H9 (cell line): ENCODE measurements at regions not wholly inside any gene's neighbourhood (a gene's known extent, or its start where the extent isn't known, plus 50 kb on each side); places are given as distances from the start of the nearest gene placed in this dataset.

ENCODE experiments used
- DNase-seq: peaks from one replicate; pipeline ENCODE4 v3.0.0-alpha.2; 2017
- H2AFZ ChIP-seq: one replicate; pipeline ENCODE4 v1.6.1; 2013; ENCODE audit warnings: mild to moderate bottlenecking, low read length, control low read depth, moderate library complexity
- H2AK5ac ChIP-seq: 2 replicates; pipeline ENCODE4 v1.6.1; 2013; ENCODE audit warnings: low read length, control low read depth, mixed read lengths; ENCODE audit not compliant: insufficient read length
- H2BK120ac ChIP-seq: one replicate; pipeline ENCODE4 v1.6.1; 2013; ENCODE audit warnings: low read depth, mild to moderate bottlenecking, low read length, control low read depth, inconsistent platforms; ENCODE audit not compliant: poor library complexity, severe bottlenecking
- H2BK12ac ChIP-seq: 2 replicates; pipeline ENCODE4 v1.6.1; 2013; ENCODE audit warnings: low read length, control low read depth, mixed read lengths, low read depth; ENCODE audit not compliant: insufficient read length
- H2BK15ac ChIP-seq: 2 replicates; pipeline ENCODE4 v1.6.1; 2013; ENCODE audit warnings: low read depth, low read length, control low read depth
- H2BK20ac ChIP-seq: one replicate; pipeline ENCODE4 v1.6.1; 2013; ENCODE audit warnings: low read depth, mild to moderate bottlenecking, low read length, control low read depth, inconsistent platforms; ENCODE audit not compliant: poor library complexity, severe bottlenecking
- H2BK5ac ChIP-seq: 2 replicates; pipeline ENCODE4 v1.6.1; 2013; ENCODE audit warnings: low read length, control low read depth, mixed read lengths; ENCODE audit not compliant: insufficient read length
- H3K14ac ChIP-seq: 2 replicates; pipeline ENCODE4 v1.6.1; 2013; ENCODE audit warnings: low read length, control low read depth; ENCODE audit not compliant: insufficient read depth
- H3K18ac ChIP-seq: 2 replicates; pipeline ENCODE4 v1.6.1; 2013; ENCODE audit warnings: low read depth, mild to moderate bottlenecking, mixed read lengths, low read length, control low read depth; ENCODE audit not compliant: insufficient read length
- H3K23ac ChIP-seq: 2 replicates; pipeline ENCODE4 v1.6.1; 2013; ENCODE audit warnings: low read length, control low read depth, mixed read lengths, low read depth; ENCODE audit not compliant: insufficient read length
- H3K23me2 ChIP-seq: 2 replicates; pipeline ENCODE4 v1.6.1; 2013; ENCODE audit warnings: low read depth, mild to moderate bottlenecking, mixed read lengths, low read length, control low read depth; ENCODE audit not compliant: insufficient read length, poor library complexity, severe bottlenecking
- H3K27ac ChIP-seq: 2 replicates; pipeline ENCODE4 v1.5.1; 2013; ENCODE audit warnings: low read length, control low read depth, mixed read lengths, low read depth; ENCODE audit not compliant: insufficient read length
- H3K27me3 ChIP-seq: 2 replicates; pipeline ENCODE4 v1.6.1; 2013; ENCODE audit warnings: low read length, control low read depth, inconsistent platforms; ENCODE audit not compliant: insufficient read depth
- H3K4ac ChIP-seq: 2 replicates; pipeline ENCODE4 v1.6.1; 2013; ENCODE audit warnings: low read depth, mild to moderate bottlenecking, control low read depth, inconsistent platforms, low read length, moderate library complexity
- H3K4me1 ChIP-seq: 2 replicates; pipeline ENCODE4 v1.6.1; 2013; ENCODE audit warnings: low read length, control low read depth, inconsistent platforms; ENCODE audit not compliant: insufficient read depth
- H3K4me2 ChIP-seq: 2 replicates; pipeline ENCODE4 v1.6.1; 2013; ENCODE audit warnings: low read length, control low read depth, mixed read lengths; ENCODE audit not compliant: insufficient read length, insufficient read depth
- H3K56ac ChIP-seq: 2 replicates; pipeline ENCODE4 v1.6.1; 2013; ENCODE audit warnings: low read depth, mild to moderate bottlenecking, mixed read lengths, low read length, control low read depth; ENCODE audit not compliant: insufficient read length
- H3K79me1 ChIP-seq: 2 replicates; pipeline ENCODE4 v1.6.1; 2013; ENCODE audit warnings: low read depth, mild to moderate bottlenecking, moderate library complexity, low read length, control low read depth, inconsistent platforms; ENCODE audit not compliant: insufficient read depth, poor library complexity, severe bottlenecking
- H3K79me2 ChIP-seq: 2 replicates; pipeline ENCODE4 v1.6.1; 2013; ENCODE audit warnings: low read length, control low read depth, inconsistent platforms; ENCODE audit not compliant: insufficient read depth
- H3K9ac ChIP-seq: 2 replicates; pipeline ENCODE4 v1.6.1; 2013; ENCODE audit warnings: low read length, control low read depth, mixed read lengths; ENCODE audit not compliant: insufficient read length; ENCODE audit errors: extremely low read depth
- H3K9me3 ChIP-seq: one replicate; pipeline ENCODE4 v1.6.1; 2013; ENCODE audit warnings: low read depth, low read length, inconsistent platforms; ENCODE audit not compliant: control insufficient read depth
- H3T11ph ChIP-seq: one replicate; pipeline ENCODE4 v1.6.1; 2013; ENCODE audit warnings: mild to moderate bottlenecking, low read length, control low read depth, inconsistent platforms
- H4K20me1 ChIP-seq: one replicate; pipeline ENCODE4 v1.6.1; 2013; ENCODE audit not compliant: control insufficient read depth, insufficient read length, insufficient read depth
- H4K5ac ChIP-seq: 2 replicates; pipeline ENCODE4 v1.6.1; 2013; ENCODE audit warnings: low read depth, mild to moderate bottlenecking, mixed read lengths, low read length, control low read depth; ENCODE audit not compliant: insufficient read length
- H4K8ac ChIP-seq: replicated peaks from 2 replicates; pipeline ENCODE4 v1.6.1; 2013; ENCODE audit warnings: low read length, control low read depth, mixed read lengths, low read depth; ENCODE audit not compliant: insufficient read length
- H4K91ac ChIP-seq: 2 replicates; pipeline ENCODE4 v1.6.1; 2013; ENCODE audit warnings: low read depth, mild to moderate bottlenecking, moderate library complexity, mixed read lengths, low read length, control low read depth; ENCODE audit not compliant: insufficient read length
- H3K27ac Mint-ChIP-seq, 3 experiments: 2 replicates in 2 of 3; 3 replicates in 1 of 3; pipeline ENCODE4 v1.8.0; 2020 to 2021; ENCODE audit warnings: mixed read lengths in 3 of 3, mild to moderate bottlenecking in 1 of 3, moderate library complexity in 1 of 3
- H3K27me3 Mint-ChIP-seq: 2 replicates; pipeline ENCODE4 v1.8.0; 2021; ENCODE audit warnings: low read depth, mild to moderate bottlenecking, moderate library complexity, mixed read lengths
- H3K36me3 Mint-ChIP-seq, 3 experiments: 2 replicates in 2 of 3; 3 replicates in 1 of 3; pipeline ENCODE4 v1.8.0; 2020 to 2021; ENCODE audit warnings: low read depth in 3 of 3, mixed read lengths in 3 of 3; ENCODE audit not compliant: insufficient read depth in 1 of 3
- H3K4me1 Mint-ChIP-seq, 2 experiments: 2 replicates each; pipeline ENCODE4 v1.8.0; 2020; ENCODE audit warnings: mixed read lengths in 2 of 2
- H3K4me3 Mint-ChIP-seq, 2 experiments: 2 replicates in 1 of 2; 3 replicates in 1 of 2; pipeline ENCODE4 v1.8.0; 2020 to 2021; ENCODE audit warnings: mild to moderate bottlenecking in 2 of 2, mixed read lengths in 2 of 2, moderate library complexity in 1 of 2
- H3K9me3 Mint-ChIP-seq, 2 experiments: 2 replicates in 1 of 2; 3 replicates in 1 of 2; pipeline ENCODE4 v1.8.0; 2020; ENCODE audit warnings: mild to moderate bottlenecking in 2 of 2, mixed read lengths in 2 of 2, moderate library complexity in 1 of 2
- WGBS: extraction: QIAGEN DNeasy Blood & Tissue Kit; methylation state at CpG from one replicate; pipeline ENCODE4 v1.1.7; 2013; ENCODE audit warnings: missing lambda C conversion rate, low lambda C conversion rate, mixed read lengths; ENCODE audit not compliant: insufficient read length; ENCODE audit errors: extremely low coverage; 5-methylcytosine and 5-hydroxymethylcytosine counted together
- TF ChIP-seq, protein P1 (sequence below): fragments of 200-600 bp; sonication (generic); conservative IDR thresholded peaks from 3 replicates; pipeline ENCODE4 v1.8.0; 2021; ENCODE audit warnings: antibody characterized with exemption, mild to moderate bottlenecking

GRCh38 chr22:49689858-49690257 is 137.8 kb downstream of the BRD1 start:
- TF ChIP-seq, protein P1, sequence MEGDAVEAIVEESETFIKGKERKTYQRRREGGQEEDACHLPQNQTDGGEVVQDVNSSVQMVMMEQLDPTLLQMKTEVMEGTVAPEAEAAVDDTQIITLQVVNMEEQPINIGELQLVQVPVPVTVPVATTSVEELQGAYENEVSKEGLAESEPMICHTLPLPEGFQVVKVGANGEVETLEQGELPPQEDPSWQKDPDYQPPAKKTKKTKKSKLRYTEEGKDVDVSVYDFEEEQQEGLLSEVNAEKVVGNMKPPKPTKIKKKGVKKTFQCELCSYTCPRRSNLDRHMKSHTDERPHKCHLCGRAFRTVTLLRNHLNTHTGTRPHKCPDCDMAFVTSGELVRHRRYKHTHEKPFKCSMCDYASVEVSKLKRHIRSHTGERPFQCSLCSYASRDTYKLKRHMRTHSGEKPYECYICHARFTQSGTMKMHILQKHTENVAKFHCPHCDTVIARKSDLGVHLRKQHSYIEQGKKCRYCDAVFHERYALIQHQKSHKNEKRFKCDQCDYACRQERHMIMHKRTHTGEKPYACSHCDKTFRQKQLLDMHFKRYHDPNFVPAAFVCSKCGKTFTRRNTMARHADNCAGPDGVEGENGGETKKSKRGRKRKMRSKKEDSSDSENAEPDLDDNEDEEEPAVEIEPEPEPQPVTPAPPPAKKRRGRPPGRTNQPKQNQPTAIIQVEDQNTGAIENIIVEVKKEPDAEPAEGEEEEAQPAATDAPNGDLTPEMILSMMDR = no peak
- Mint-ChIP-seq H3K4me3 (no peak overlapping the region), H3K27ac (no peak overlapping the region; a peak in 1 of 7 replicates), H3K36me3 (peaks cover 0 to 18% (median 0%) of the 10 kb centered on the region in 3 experiments; a peak in 4 of 7 replicates), H3K27me3 (peaks cover 7% of the 10 kb centered on the region), H3K9me3 (peaks cover 22 to 24% of the 10 kb centered on the region in 2 experiments), H3K4me1 (no peaks in the 10 kb centered on the region)
- Histone ChIP-seq H3K27ac (no peak overlapping the region), H3K27me3 (no peaks in the 10 kb centered on the region), H3K9ac (no peak overlapping the region), H3K4me2 (no peak overlapping the region), H3K4ac (no peak overlapping the region), H2AK5ac (no peak overlapping the region), H4K5ac (no peak overlapping the region), H3K18ac (no peak overlapping the region), H4K20me1 (no peaks in the 10 kb centered on the region), H2AFZ (no peak overlapping the region), H2BK12ac (no peak overlapping the region), H3K56ac (no peak overlapping the region), H3K79me2 (no peaks in the 10 kb centered on the region), H2BK20ac (no peak overlapping the region), H3K4me1 (no peaks in the 10 kb centered on the region), H2BK5ac (no peak overlapping the region), H3K79me1 (no peaks in the 10 kb centered on the region), H3K23ac (no peak overlapping the region), H3K14ac (no peak overlapping the region), H3T11ph (no peak overlapping the region), H2BK120ac (no peak overlapping the region), H4K8ac (no peak overlapping the region), H3K23me2 (no peaks in the 10 kb centered on the region), H2BK15ac (no peak overlapping the region), H4K91ac (no peak overlapping the region), H3K9me3 (peaks cover 8% of the 10 kb centered on the region)
- DNase-seq = peak; percentile 15
- no CpG with 5 or more reads among the region's 11 CpGs for WGBS
